HG02840 (cell line): ENCODE measurements at regions not wholly inside any gene's neighbourhood (a gene's known extent, or its start where the extent isn't known, plus 50 kb on each side); places are given as distances from the start of the nearest gene placed in this dataset.
"Not testable (repeated sequence)": the region's sequence is repeated elsewhere in the genome, so short reads cannot be mapped to it uniquely, and the experiment has no call there.

ENCODE experiments used
- ATAC-seq: cut with Tn5 transposase; IDR thresholded peaks from one replicate; pipeline ENCODE4 v1.9.1; 2021; ENCODE audit warnings: mild to moderate bottlenecking, moderate library complexity, moderate number of reproducible peaks; ENCODE audit not compliant: unreplicated experiment, low FRiP score

GRCh38 chr7:69393912-69394311 is 204.4 kb upstream of the AUTS2 start:
- ATAC-seq = not testable (repeated sequence)

- no peak for ATAC-seq
Observed at GRCh38 chr7:69395061-69395714, 203.1 kb upstream of the AUTS2 start.

- ATAC-seq = no peak
Observed at GRCh38 chr7:69398986-69399385, 199.3 kb upstream of the AUTS2 start.

- no peak for ATAC-seq
Observed at GRCh38 chr7:69399401-69399800, 198.9 kb upstream of the AUTS2 start.

- ATAC-seq = no peak
Observed at GRCh38 chr7:69402696-69403095, 195.6 kb upstream of the AUTS2 start.

GRCh38 chr7:69403169-69403568 is 195.1 kb upstream of the AUTS2 start:
- ATAC-seq = no peak

- no peak for ATAC-seq
Observed at GRCh38 chr7:69411018-69411417, 187.3 kb upstream of the AUTS2 start.

GRCh38 chr7:69411466-69411865 is 186.8 kb upstream of the AUTS2 start:
- ATAC-seq = no peak

GRCh38 chr7:69412331-69413146 is 185.7 kb upstream of the AUTS2 start:
- ATAC-seq = no peak

GRCh38 chr7:69414555-69414954 is 183.7 kb upstream of the AUTS2 start:
- no peak for ATAC-seq

GRCh38 chr7:69418869-69419670 is 179.2 kb upstream of the AUTS2 start:
- no peak for ATAC-seq

GRCh38 chr7:69419934-69420333 is 178.3 kb upstream of the AUTS2 start:
- no peak for ATAC-seq

- no peak for ATAC-seq
Observed at GRCh38 chr7:69422574-69422985, 175.7 kb upstream of the AUTS2 start.

GRCh38 chr7:69426705-69427104 is 171.6 kb upstream of the AUTS2 start:
- no peak for ATAC-seq

- ATAC-seq = no peak
Observed at GRCh38 chr7:69428089-69428488, 170.2 kb upstream of the AUTS2 start.

- no peak for ATAC-seq
Observed at GRCh38 chr7:69429911-69430383, 168.3 kb upstream of the AUTS2 start.

GRCh38 chr7:69430384-69431021 is 167.8 kb upstream of the AUTS2 start:
- no peak for ATAC-seq

- no peak for ATAC-seq
Observed at GRCh38 chr7:69431626-69432025, 166.6 kb upstream of the AUTS2 start.

- not testable (repeated sequence) for ATAC-seq
Observed at GRCh38 chr7:69432276-69432675, 166.0 kb upstream of the AUTS2 start.

- no peak for ATAC-seq
Observed at GRCh38 chr7:69433081-69433480, 165.2 kb upstream of the AUTS2 start.
